ENCODE measurements at regions not wholly inside any gene's neighbourhood (a gene's known extent, or its start where the extent isn't known, plus 50 kb on each side); places are given as distances from the start of the nearest gene placed in this dataset.

DNA sequence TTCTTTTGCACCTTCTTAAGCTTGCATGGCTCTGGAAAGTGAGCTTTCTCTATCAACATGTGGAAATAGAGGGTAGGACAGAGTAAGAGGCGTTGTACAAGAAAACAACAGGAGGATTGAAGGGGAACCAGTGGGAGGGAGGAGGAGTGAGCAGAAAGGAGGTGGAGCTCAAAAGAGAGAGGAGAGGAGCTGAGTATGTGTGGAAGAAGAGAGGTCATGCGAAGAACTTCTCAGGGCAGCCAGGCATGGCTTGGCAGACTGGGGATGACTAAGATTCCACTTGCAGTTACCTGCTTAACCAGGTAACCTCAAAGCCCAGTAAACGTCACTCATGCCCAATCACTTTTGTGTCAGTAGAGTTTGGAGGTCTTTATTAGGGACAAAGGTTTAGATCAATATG lies 105.1 kb downstream of the BCL2L11 start:
- POLR2A ChIA-PET (ENCODE audit: unreplicated experiment) = no interaction called here
- H4K5ac ChIP-seq (ENCODE audit: low read depth, low read length) = no peak overlapping the region

More for the DNA sequence above, 105.1 kb downstream of the BCL2L11 start:
- H2BK120ac ChIP-seq (ENCODE audit: low read depth, low read length) = no peak overlapping the region
- no peak overlapping the region for H4K8ac ChIP-seq (ENCODE audit: low read depth in 2 of 2, low read length in 2 of 2)
- H3K79me1 ChIP-seq (ENCODE audit: low read depth in 1 of 2, low read length in 2 of 2) = peaks cover 10 to 23% of the 10 kb centered on the region in 2 experiments; a peak in 3 of 4 replicates
- dilution Hi-C loops (cut with HindIII; ENCODE audit: low sequenced_read_pairs, unreplicated experiment) (no loop called here), in situ Hi-C loops (cut with MboI; ENCODE audit: low sequenced_read_pairs) (no loop called here), intact Hi-C loops (cut with micrococcal nuclease) (no loop called here)
- H3K9ac ChIP-seq (ENCODE audit: low read depth, low read length) = no peak overlapping the region
- H2AK9ac ChIP-seq (replicated peaks; ENCODE audit: low read depth, low read length, poor library complexity) = no peak overlapping the region
- no peak overlapping the region for H3K56ac ChIP-seq (ENCODE audit: extremely low read depth, insufficient read depth, low read length)
- H3K4me3 ChIP-seq (ENCODE audit: insufficient read depth, low read depth, low read length) = no peak overlapping the region
- no peak overlapping the region for H2BK15ac ChIP-seq (ENCODE audit: low read depth, low read length)
- 100% methylated on average over 1 of the region's 3 CpGs; no CpG with 5 or more reads in 1 of the 2 experiments for WGBS, 2 experiments (ENCODE audit: extremely low coverage in 2 of 2, insufficient read length in 1 of 2)
- H3K23ac ChIP-seq (ENCODE audit: low read depth, low read length) = no peak overlapping the region
- no peak overlapping the region for H3K4ac ChIP-seq (ENCODE audit: low read depth, low read length)
- H4K91ac ChIP-seq (ENCODE audit: insufficient read depth, low read depth, low read length) = no peak overlapping the region
- H3K9me3 ChIP-seq (ENCODE audit: control insufficient read depth, insufficient read depth, low read length) = no peaks in the 10 kb centered on the region
- no peak overlapping the region for H3K4me2 ChIP-seq (ENCODE audit: low read depth, low read length)
- H2BK20ac ChIP-seq (ENCODE audit: low read depth, low read length) = no peak overlapping the region
- peaks cover 2% of the 10 kb centered on the region; the same call in 1 of the 2 replicates for H3K36me3 ChIP-seq (ENCODE audit: control insufficient read depth, insufficient read depth, low read length)
- peaks cover 9% of the 10 kb centered on the region for H3K9me1 ChIP-seq (ENCODE audit: insufficient read depth, low read length)
- no peaks in the 10 kb centered on the region for H3K27me3 ChIP-seq (ENCODE audit: control insufficient read depth, insufficient read depth, low read length)
- no peak overlapping the region for H2BK5ac ChIP-seq (ENCODE audit: low read depth, low read length, poor library complexity, severe bottlenecking)
- peaks cover 7% of the 10 kb centered on the region for H3K4me1 ChIP-seq (ENCODE audit: control insufficient read depth, insufficient read depth, low read length)
- no peak overlapping the region for H3K18ac ChIP-seq (ENCODE audit: low read depth, low read length)
- no peak overlapping the region for H2AK5ac ChIP-seq (ENCODE audit: low read depth, low read length)
- CTCF ChIA-PET = no interaction called here
- no peak for TF ChIP-seq FOS (IDR thresholded peaks at IDR 0.05; ENCODE audit: low read depth, low read length)
- TF ChIP-seq RCOR1 (IDR thresholded peaks at IDR 0.05; ENCODE audit: insufficient replicate concordance, low read length) = no peak
- TF ChIP-seq, protein P1, sequence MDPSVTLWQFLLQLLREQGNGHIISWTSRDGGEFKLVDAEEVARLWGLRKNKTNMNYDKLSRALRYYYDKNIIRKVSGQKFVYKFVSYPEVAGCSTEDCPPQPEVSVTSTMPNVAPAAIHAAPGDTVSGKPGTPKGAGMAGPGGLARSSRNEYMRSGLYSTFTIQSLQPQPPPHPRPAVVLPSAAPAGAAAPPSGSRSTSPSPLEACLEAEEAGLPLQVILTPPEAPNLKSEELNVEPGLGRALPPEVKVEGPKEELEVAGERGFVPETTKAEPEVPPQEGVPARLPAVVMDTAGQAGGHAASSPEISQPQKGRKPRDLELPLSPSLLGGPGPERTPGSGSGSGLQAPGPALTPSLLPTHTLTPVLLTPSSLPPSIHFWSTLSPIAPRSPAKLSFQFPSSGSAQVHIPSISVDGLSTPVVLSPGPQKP (IDR thresholded peaks at IDR 0.05; ENCODE audit: borderline replicate concordance, low read depth, low read length) = no peak
- TF ChIP-seq RFX5 (IDR thresholded peaks at IDR 0.05; ENCODE audit: low read depth, low read length) = no peak
- TF ChIP-seq NFE2L2 (IDR thresholded peaks at IDR 0.05; ENCODE audit: low read depth, low read length) = no peak
- TF ChIP-seq, protein P2, sequence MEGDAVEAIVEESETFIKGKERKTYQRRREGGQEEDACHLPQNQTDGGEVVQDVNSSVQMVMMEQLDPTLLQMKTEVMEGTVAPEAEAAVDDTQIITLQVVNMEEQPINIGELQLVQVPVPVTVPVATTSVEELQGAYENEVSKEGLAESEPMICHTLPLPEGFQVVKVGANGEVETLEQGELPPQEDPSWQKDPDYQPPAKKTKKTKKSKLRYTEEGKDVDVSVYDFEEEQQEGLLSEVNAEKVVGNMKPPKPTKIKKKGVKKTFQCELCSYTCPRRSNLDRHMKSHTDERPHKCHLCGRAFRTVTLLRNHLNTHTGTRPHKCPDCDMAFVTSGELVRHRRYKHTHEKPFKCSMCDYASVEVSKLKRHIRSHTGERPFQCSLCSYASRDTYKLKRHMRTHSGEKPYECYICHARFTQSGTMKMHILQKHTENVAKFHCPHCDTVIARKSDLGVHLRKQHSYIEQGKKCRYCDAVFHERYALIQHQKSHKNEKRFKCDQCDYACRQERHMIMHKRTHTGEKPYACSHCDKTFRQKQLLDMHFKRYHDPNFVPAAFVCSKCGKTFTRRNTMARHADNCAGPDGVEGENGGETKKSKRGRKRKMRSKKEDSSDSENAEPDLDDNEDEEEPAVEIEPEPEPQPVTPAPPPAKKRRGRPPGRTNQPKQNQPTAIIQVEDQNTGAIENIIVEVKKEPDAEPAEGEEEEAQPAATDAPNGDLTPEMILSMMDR (conservative IDR thresholded peaks at IDR 0.05; ENCODE audit: low read depth, low read length) = no peak
- no peak for TF ChIP-seq SMC3 (IDR thresholded peaks at IDR 0.05; ENCODE audit: low read depth, low read length)
- no peak for TF ChIP-seq BHLHE40 (IDR thresholded peaks at IDR 0.05; ENCODE audit: low read depth, low read length)
- TF ChIP-seq MAFK (IDR thresholded peaks at IDR 0.05; ENCODE audit: low read depth, low read length) = no peak
- no peak for TF ChIP-seq CEBPB (IDR thresholded peaks at IDR 0.05; ENCODE audit: low read depth, low read length)
- TF ChIP-seq POLR2A (IDR thresholded peaks at IDR 0.05; ENCODE audit: low read depth, low read length) = no peak
- no peak for TF ChIP-seq MXI1 (IDR thresholded peaks at IDR 0.05; ENCODE audit: borderline replicate concordance, low read depth, low read length)
- no peak for TF ChIP-seq CHD1 (IDR thresholded peaks at IDR 0.05; ENCODE audit: low read depth, low read length)
- TF ChIP-seq, protein P3, sequence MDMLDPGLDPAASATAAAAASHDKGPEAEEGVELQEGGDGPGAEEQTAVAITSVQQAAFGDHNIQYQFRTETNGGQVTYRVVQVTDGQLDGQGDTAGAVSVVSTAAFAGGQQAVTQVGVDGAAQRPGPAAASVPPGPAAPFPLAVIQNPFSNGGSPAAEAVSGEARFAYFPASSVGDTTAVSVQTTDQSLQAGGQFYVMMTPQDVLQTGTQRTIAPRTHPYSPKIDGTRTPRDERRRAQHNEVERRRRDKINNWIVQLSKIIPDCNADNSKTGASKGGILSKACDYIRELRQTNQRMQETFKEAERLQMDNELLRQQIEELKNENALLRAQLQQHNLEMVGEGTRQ (IDR thresholded peaks at IDR 0.05; ENCODE audit: low read depth, low read length) = no peak
- H2AFZ ChIP-seq (replicated peaks; ENCODE audit: low read length, poor library complexity) = no peak overlapping the region
- H3K27ac ChIP-seq (ENCODE audit: insufficient read depth, low read length) = no peak overlapping the region
- BruUV-seq (replicated peaks) = no TSS peak
- no peak overlapping the region for H3K14ac ChIP-seq (replicated peaks; ENCODE audit: low read depth, low read length)
- ATAC-seq (ENCODE audit: low read depth) (no peak), DNase-seq (no peak)
- peaks cover 9% of the 10 kb centered on the region for H4K20me1 ChIP-seq (ENCODE audit: insufficient read depth, low read length)
